Thyroid gland (tissue), 4 donors: ENCODE measurements at regions not wholly inside any gene's neighbourhood (a gene's known extent, or its start where the extent isn't known, plus 50 kb on each side); places are given as distances from the start of the nearest gene placed in this dataset.

ENCODE experiments used
- DNase-seq, 2 donors: peaks; one replicate each; pipeline ENCODE4 v3.0.0-alpha.2; 2019
- H3K27ac ChIP-seq, 3 donors: fragments of 200-600 bp; sonication (generic); 1 replicate in 2 of 3; 2 replicates in 1 of 3; pipeline ENCODE4 v1.5.1; 2016 to 2019; ENCODE audit warnings: mild to moderate bottlenecking in 1 of 3, moderate library complexity in 1 of 3
- H3K27me3 ChIP-seq: fragments of 200-600 bp; sonication (generic); one replicate; pipeline ENCODE4 v1.5.1; 2019
- H3K36me3 ChIP-seq, 2 donors: fragments of 200-600 bp; sonication (generic); one replicate each; pipeline ENCODE4 v1.5.1; 2016 to 2019
- H3K4me1 ChIP-seq, 2 donors: fragments of 200-600 bp; sonication (generic); one replicate each; pipeline ENCODE4 v1.5.1; 2017 to 2019
- H3K4me3 ChIP-seq, 3 donors: fragments of 200-600 bp; sonication (generic); replicated peaks in 1 of 3; 1 replicate in 2 of 3; 2 replicates in 1 of 3; pipeline ENCODE4 v1.5.1; 2016; ENCODE audit warnings: mild to moderate bottlenecking in 1 of 3
- H3K9me3 ChIP-seq: fragments of 200-600 bp; sonication (generic); one replicate; pipeline ENCODE4 v1.5.1; 2017
- POLR2A ChIP-seq, 2 donors: fragments of 450-650 bp; IDR thresholded peaks; one replicate each; pipeline ENCODE4 v1.6.1; 2017; ENCODE audit warnings: antibody characterized with exemption in 2 of 2, mild to moderate bottlenecking in 2 of 2, moderate library complexity in 1 of 2
- WGBS, 2 donors: methylation state at CpG; one replicate each; pipeline ENCODE4 v1.1.5; 2017; 5-methylcytosine and 5-hydroxymethylcytosine counted together
- intact Hi-C: fragments of 100-400 bp; cut with DNase I; formaldehyde crosslinking; loops from one replicate; pipeline ENCODE4 v1.15.1; 2023
- TF ChIP-seq, protein P1 (sequence below), 6 experiments: fragments of 200-600 bp in 3 of 6; fragments of 450-650 bp in 3 of 6; sonication (generic) in 3 of 6; IDR thresholded peaks; one replicate each; pipeline ENCODE4 v1.5.1; 2016 to 2019; ENCODE audit warnings: antibody characterized with exemption in 6 of 6, mild to moderate bottlenecking in 2 of 6, inconsistent platforms in 1 of 6, moderate library complexity in 1 of 6

DNA sequence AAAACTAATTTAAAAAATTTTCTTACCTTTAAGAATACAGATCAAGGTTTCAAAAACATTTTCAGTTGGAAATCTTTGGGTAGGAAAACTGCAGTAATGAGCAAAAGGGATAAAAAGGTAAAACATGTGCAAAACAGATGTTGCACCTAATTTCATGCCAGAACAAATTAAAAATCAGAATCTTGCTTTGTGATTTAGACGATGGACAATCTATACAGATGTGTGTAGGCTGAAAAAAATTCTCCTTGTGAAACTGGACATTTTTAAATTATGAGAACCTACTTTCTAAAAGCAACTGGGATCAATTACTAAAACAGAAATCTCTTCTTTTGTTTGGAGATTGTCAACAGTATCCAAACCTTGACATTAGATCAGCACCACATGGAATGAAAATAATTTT lies 183.2 kb upstream of the ITGA4 start:
- H3K36me3 ChIP-seq = no peaks in the 10 kb centered on the region
- no peak for DNase-seq
- WGBS, 2 donors = 75 to 86% methylated on average over 1 of the region's 1 CpG
- H3K4me1 ChIP-seq = no peaks in the 10 kb centered on the region
- no peak for TF ChIP-seq POLR2A (IDR thresholded peaks at IDR 0.05)
- TF ChIP-seq, protein P1, sequence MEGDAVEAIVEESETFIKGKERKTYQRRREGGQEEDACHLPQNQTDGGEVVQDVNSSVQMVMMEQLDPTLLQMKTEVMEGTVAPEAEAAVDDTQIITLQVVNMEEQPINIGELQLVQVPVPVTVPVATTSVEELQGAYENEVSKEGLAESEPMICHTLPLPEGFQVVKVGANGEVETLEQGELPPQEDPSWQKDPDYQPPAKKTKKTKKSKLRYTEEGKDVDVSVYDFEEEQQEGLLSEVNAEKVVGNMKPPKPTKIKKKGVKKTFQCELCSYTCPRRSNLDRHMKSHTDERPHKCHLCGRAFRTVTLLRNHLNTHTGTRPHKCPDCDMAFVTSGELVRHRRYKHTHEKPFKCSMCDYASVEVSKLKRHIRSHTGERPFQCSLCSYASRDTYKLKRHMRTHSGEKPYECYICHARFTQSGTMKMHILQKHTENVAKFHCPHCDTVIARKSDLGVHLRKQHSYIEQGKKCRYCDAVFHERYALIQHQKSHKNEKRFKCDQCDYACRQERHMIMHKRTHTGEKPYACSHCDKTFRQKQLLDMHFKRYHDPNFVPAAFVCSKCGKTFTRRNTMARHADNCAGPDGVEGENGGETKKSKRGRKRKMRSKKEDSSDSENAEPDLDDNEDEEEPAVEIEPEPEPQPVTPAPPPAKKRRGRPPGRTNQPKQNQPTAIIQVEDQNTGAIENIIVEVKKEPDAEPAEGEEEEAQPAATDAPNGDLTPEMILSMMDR (IDR thresholded peaks at IDR 0.05) = no peak
- H3K27me3 ChIP-seq = no peaks in the 10 kb centered on the region
- intact Hi-C loops = no loop called here
- H3K4me3 ChIP-seq = no peak overlapping the region
- no peak overlapping the region for H3K27ac ChIP-seq
- no peaks in the 10 kb centered on the region for H3K9me3 ChIP-seq

DNA sequence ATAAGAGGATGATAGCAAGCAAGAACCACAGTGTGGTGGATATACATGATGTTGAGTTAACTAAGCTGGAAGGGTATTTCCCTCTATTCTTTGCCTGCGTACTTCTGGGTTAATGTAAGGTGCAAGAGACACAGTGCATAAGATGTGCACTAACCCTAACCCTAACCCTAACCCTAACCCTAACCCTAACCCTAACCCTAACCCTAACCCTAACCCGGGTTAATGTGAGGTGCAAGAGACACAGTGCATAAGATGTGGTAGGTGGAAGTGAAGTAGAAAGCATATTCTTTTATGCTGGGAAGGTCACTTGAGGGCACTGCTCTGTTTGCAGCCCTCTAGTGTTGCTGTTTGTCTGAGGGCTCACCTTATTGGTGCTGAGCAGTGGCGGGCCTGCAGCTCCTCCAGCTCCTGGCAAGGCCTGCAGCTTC lies 181.5 kb upstream of the ITGA4 start:
- Histone ChIP-seq H3K27me3 (no peaks in the 10 kb centered on the region), H3K4me1 (no peaks in the 10 kb centered on the region), H3K36me3 (no peaks in the 10 kb centered on the region), H3K4me3 (no peak overlapping the region), H3K27ac (no peak overlapping the region), H3K9me3 (no peaks in the 10 kb centered on the region)
- 83 to 85% methylated on average over 3 of the region's 3 CpGs for WGBS, 2 donors
- intact Hi-C loops = no loop called here
- TF ChIP-seq, protein P1 (IDR thresholded peaks at IDR 0.05) = no peak
- TF ChIP-seq POLR2A (IDR thresholded peaks at IDR 0.05) = no peak
- no peak for DNase-seq

DNA sequence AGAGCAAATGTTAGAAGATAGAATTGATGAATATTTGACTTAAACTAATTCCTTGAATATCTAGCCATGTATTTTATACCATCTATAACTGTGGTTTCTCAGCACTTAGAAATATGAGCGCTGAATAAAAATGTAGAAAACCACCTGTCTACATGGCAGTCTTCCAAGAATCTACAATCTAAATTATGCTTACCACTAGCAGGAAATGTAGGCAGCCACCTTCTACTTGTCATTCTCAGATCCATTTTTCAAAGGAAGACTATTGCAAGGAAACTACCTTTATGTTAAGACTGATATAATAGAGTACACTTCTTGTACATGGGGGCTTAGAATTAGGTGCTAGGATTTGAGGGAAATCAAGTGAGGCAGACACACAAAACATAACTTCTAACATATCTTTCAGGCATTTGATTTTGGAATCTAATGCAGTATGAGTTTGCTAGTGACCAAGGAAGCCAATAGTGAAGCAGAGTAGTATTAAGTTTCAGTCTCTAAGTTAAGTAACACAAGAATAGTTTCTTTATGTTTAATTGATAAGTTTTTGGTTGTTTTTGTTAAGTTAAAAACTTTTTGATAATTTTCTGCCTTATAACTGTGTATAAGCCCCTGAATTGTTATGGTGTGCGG lies 175.9 kb upstream of the ITGA4 start:
- Histone ChIP-seq H3K27ac (no peak overlapping the region), H3K36me3 (no peaks in the 10 kb centered on the region), H3K4me1 (no peaks in the 10 kb centered on the region), H3K4me3 (no peak overlapping the region), H3K9me3 (no peaks in the 10 kb centered on the region), H3K27me3 (no peaks in the 10 kb centered on the region)
- intact Hi-C loops = no loop called here
- TF ChIP-seq POLR2A (IDR thresholded peaks at IDR 0.05) = no peak
- TF ChIP-seq, protein P1 (IDR thresholded peaks at IDR 0.05) = no peak
- DNase-seq = no peak
- 87 to 92% methylated on average over 2 of the region's 2 CpGs for WGBS, 2 donors

- intact Hi-C loops = no loop called here
- Histone ChIP-seq H3K9me3 (no peaks in the 10 kb centered on the region), H3K27me3 (no peaks in the 10 kb centered on the region), H3K4me3 (no peak overlapping the region), H3K4me1 (no peaks in the 10 kb centered on the region), H3K27ac (no peak overlapping the region), H3K36me3 (no peaks in the 10 kb centered on the region)
- DNase-seq = no peak
- 29 to 65% methylated on average over 3 of the region's 3 CpGs for WGBS, 2 donors
- TF ChIP-seq, protein P1 (IDR thresholded peaks at IDR 0.05) = no peak
- no peak for TF ChIP-seq POLR2A (IDR thresholded peaks at IDR 0.05)
Observed at GRCh38 chr2:181285116-181285515, 172.1 kb upstream of the ITGA4 start.

GRCh38 chr2:181289698-181290097 lies 167.5 kb upstream of the ITGA4 start:
- WGBS, 2 donors = 97 to 98% methylated on average over 3 of the region's 3 CpGs

More at GRCh38 chr2:181289698-181290097, 167.5 kb upstream of the ITGA4 start:
- no peaks in the 10 kb centered on the region for H3K27me3 ChIP-seq
- H3K27ac ChIP-seq = no peak overlapping the region
- TF ChIP-seq POLR2A (IDR thresholded peaks at IDR 0.05) = no peak
- TF ChIP-seq, protein P1 (IDR thresholded peaks at IDR 0.05) = no peak
- no peak for DNase-seq
- no peaks in the 10 kb centered on the region for H3K9me3 ChIP-seq
- H3K36me3 ChIP-seq = no peaks in the 10 kb centered on the region
- H3K4me3 ChIP-seq = no peak overlapping the region
- intact Hi-C loops = no loop called here
- no peaks in the 10 kb centered on the region for H3K4me1 ChIP-seq
